NCI-H187 treated with DMSO at 0.1 percent for 48 hours (cell line): ENCODE measurements at regions not wholly inside any gene's neighbourhood (a gene's known extent, or its start where the extent isn't known, plus 50 kb on each side); places are given as distances from the start of the nearest gene placed in this dataset.

ENCODE experiments used
- DNase-seq: peaks from one replicate; lab custom pipeline; 2025; lab: John Stamatoyannopoulos, UW

GRCh38 chr12:124429535-124429934 is 134.6 kb downstream of the RFLNA start:
- no peak for DNase-seq

- DNase-seq, result no peak
Observed at GRCh38 chr12:124428792-124429281, 133.9 kb downstream of the RFLNA start.

- no peak for DNase-seq
Observed at GRCh38 chr12:124428136-124428791, 133.4 kb downstream of the RFLNA start.

- DNase-seq, result no peak
Observed at GRCh38 chr12:124426594-124427555, 132.0 kb downstream of the RFLNA start.

- DNase-seq, result no peak
Observed at GRCh38 chr12:124425667-124426066, 130.8 kb downstream of the RFLNA start.

- no peak for DNase-seq
Observed at GRCh38 chr12:124424516-124424905, 129.6 kb downstream of the RFLNA start.

- no peak for DNase-seq
Observed at GRCh38 chr12:124423761-124424515, 129.0 kb downstream of the RFLNA start.

GRCh38 chr12:124422570-124423523 is 128.0 kb downstream of the RFLNA start:
- no peak for DNase-seq

GRCh38 chr12:124422142-124422569 is 127.3 kb downstream of the RFLNA start:
- DNase-seq, result no peak

- DNase-seq, result no peak
Observed at GRCh38 chr12:124420996-124421674, 126.2 kb downstream of the RFLNA start.

- DNase-seq, result no peak
Observed at GRCh38 chr12:124420041-124420995, 125.4 kb downstream of the RFLNA start.

- DNase-seq, result no peak
Observed at GRCh38 chr12:124419292-124420040, 124.6 kb downstream of the RFLNA start.

GRCh38 chr12:124418791-124419190 is 123.9 kb downstream of the RFLNA start:
- DNase-seq, result no peak

GRCh38 chr12:124418156-124418555 is 123.3 kb downstream of the RFLNA start:
- no peak for DNase-seq

- no peak for DNase-seq
Observed at GRCh38 chr12:124416516-124417395, 121.9 kb downstream of the RFLNA start.

- DNase-seq, result no peak
Observed at GRCh38 chr12:124415064-124415463, 120.2 kb downstream of the RFLNA start.

GRCh38 chr12:124413915-124414314 is 119.0 kb downstream of the RFLNA start:
- DNase-seq, result no peak

- DNase-seq, result no peak
Observed at GRCh38 chr12:124413401-124413800, 118.5 kb downstream of the RFLNA start.
